HL-60 (cell line): ENCODE measurements at regions not wholly inside any gene's neighbourhood (a gene's known extent, or its start where the extent isn't known, plus 50 kb on each side); places are given as distances from the start of the nearest gene placed in this dataset.

Experiments used
- GABPA ChIP-seq: IDR thresholded peaks from 2 replicates; pipeline ENCODE4 v1.6.1; 2012; ENCODE audit warnings: low read depth
- POLR2AphosphoS5 ChIP-seq: IDR thresholded peaks from 2 replicates; pipeline ENCODE4 v1.6.1; 2012; ENCODE audit warnings: low read depth
- SPI1 ChIP-seq: IDR thresholded peaks from 2 replicates; pipeline ENCODE4 v1.6.1; 2012; ENCODE audit warnings: low read depth, mild to moderate bottlenecking, borderline replicate concordance
- TF ChIP-seq, protein P1 (sequence below): IDR thresholded peaks from one replicate; pipeline ENCODE4 v1.5.1; 2011; ENCODE audit warnings: low read length, control low read depth, inconsistent platforms; ENCODE audit not compliant: insufficient read depth
- TF ChIP-seq, protein P2 (sequence below): IDR thresholded peaks from 2 replicates; pipeline ENCODE4 v1.6.1; 2012; ENCODE audit warnings: low read depth; ENCODE audit not compliant: insufficient replicate concordance

DNA sequence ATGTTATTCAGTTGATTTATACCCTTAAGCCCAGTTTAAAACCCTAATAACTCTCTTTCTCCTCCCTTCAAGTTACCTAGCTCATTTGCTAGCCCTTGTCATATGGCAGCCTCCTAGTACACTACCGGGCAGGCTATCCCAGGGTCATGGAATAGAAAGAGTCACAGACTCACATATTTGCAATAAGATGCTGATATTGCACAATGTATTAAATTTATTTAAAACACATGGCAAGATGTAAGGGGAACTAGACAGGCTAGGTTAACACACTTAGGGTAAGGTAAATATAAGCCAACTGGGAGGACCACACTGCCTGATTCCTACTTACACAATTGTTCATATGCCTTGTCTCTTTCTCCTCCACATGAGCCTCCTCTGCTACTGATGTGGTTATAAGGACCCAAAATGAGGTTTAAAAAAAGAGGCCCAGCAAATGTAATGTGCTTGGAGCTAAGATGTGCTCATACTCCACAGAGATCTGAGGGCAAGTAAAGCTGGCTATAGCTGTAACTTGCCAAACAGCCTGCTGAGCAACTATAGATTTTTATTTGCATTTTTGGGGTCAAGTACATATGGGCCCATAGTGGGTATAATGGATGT lies 130.0 kb downstream of the ENC1 start:
- TF ChIP-seq, protein P1, sequence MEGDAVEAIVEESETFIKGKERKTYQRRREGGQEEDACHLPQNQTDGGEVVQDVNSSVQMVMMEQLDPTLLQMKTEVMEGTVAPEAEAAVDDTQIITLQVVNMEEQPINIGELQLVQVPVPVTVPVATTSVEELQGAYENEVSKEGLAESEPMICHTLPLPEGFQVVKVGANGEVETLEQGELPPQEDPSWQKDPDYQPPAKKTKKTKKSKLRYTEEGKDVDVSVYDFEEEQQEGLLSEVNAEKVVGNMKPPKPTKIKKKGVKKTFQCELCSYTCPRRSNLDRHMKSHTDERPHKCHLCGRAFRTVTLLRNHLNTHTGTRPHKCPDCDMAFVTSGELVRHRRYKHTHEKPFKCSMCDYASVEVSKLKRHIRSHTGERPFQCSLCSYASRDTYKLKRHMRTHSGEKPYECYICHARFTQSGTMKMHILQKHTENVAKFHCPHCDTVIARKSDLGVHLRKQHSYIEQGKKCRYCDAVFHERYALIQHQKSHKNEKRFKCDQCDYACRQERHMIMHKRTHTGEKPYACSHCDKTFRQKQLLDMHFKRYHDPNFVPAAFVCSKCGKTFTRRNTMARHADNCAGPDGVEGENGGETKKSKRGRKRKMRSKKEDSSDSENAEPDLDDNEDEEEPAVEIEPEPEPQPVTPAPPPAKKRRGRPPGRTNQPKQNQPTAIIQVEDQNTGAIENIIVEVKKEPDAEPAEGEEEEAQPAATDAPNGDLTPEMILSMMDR, result no peak
- TF ChIP-seq POLR2AphosphoS5 (no peak), GABPA (no peak), SPI1 (no peak)
- TF ChIP-seq, protein P2, sequence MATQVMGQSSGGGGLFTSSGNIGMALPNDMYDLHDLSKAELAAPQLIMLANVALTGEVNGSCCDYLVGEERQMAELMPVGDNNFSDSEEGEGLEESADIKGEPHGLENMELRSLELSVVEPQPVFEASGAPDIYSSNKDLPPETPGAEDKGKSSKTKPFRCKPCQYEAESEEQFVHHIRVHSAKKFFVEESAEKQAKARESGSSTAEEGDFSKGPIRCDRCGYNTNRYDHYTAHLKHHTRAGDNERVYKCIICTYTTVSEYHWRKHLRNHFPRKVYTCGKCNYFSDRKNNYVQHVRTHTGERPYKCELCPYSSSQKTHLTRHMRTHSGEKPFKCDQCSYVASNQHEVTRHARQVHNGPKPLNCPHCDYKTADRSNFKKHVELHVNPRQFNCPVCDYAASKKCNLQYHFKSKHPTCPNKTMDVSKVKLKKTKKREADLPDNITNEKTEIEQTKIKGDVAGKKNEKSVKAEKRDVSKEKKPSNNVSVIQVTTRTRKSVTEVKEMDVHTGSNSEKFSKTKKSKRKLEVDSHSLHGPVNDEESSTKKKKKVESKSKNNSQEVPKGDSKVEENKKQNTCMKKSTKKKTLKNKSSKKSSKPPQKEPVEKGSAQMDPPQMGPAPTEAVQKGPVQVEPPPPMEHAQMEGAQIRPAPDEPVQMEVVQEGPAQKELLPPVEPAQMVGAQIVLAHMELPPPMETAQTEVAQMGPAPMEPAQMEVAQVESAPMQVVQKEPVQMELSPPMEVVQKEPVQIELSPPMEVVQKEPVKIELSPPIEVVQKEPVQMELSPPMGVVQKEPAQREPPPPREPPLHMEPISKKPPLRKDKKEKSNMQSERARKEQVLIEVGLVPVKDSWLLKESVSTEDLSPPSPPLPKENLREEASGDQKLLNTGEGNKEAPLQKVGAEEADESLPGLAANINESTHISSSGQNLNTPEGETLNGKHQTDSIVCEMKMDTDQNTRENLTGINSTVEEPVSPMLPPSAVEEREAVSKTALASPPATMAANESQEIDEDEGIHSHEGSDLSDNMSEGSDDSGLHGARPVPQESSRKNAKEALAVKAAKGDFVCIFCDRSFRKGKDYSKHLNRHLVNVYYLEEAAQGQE, result no peak
